ENCODE measurements at regions not wholly inside any gene's neighbourhood (a gene's known extent, or its start where the extent isn't known, plus 50 kb on each side); places are given as distances from the start of the nearest gene placed in this dataset.
A peak's percentile ranks its signal among the peaks of the same experiment; 100 is the strongest.

DNA sequence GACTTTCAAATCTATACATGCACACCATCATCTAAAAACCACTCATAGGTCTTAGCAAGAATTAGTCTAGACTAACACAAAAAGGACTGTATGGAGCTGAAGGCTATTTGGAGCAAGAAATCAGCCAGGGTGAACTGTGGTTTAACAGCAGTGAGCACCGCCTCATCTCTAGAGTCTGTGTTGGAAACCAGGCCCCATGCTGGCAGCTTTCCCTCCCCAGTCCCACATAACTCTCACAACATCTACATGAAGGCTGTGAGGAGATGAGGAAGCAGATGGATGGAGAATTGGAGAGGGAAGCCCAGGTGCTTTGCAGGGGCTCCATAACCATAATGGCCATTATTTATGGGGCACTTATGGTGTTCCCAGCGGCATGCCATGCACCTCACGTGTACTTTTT lies 133.2 kb upstream of the TOPAZ1 start:
- Mint-ChIP-seq H3K27me3 (ENCODE audit: low read depth) (peaks cover 32% of the 10 kb centered on the region), H3K36me3 (ENCODE audit: insufficient read depth in 2 of 2) (no peaks in the 10 kb centered on the region), H3K4me1 (ENCODE audit: low read depth) (peaks cover 14% of the 10 kb centered on the region), H3K4me3 (no peak overlapping the region), H3K9me3 (no peaks in the 10 kb centered on the region), H3K27ac (no peak overlapping the region)
- ATAC-seq (replicated peaks in 1 of 2) (no peak), DNase-seq (no peak)

DNA sequence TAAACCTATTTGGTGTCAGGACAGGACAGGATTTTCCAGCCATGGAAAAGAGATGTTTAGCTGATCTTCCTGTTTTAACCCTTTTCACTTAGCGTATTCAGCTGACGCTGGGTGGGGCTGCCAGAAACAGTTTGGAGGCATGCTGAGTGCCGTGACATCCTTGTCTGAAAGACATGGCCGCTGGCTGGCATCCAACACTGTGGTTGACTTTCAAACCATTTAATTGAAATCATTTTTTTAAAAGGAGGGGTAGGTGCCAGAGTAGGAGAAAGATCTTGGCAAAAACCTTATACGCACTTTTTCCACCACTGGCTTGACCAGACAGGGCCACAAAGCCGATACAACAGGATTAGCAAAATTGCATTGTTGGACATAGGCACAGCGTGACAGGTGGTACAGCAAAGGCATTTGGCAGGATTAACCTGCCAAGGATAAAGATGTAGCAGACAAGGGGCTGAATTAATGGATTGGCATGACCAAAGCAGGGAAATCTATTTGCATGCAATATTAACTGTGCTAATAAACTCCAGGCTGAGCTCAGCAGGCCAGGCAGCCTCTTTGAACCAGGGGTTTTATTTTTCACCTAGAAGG lies 131.8 kb upstream of the TOPAZ1 start:
- no peak for ATAC-seq (replicated peaks in 1 of 2)
- Mint-ChIP-seq H3K4me1 (ENCODE audit: low read depth) (peaks cover 10% of the 10 kb centered on the region), H3K4me3 (no peak overlapping the region), H3K36me3 (ENCODE audit: insufficient read depth in 2 of 2) (no peaks in the 10 kb centered on the region), H3K27ac (no peak overlapping the region), H3K27me3 (ENCODE audit: low read depth) (peaks cover 28% of the 10 kb centered on the region), H3K9me3 (no peaks in the 10 kb centered on the region)
- DNase-seq, result no peak

DNA sequence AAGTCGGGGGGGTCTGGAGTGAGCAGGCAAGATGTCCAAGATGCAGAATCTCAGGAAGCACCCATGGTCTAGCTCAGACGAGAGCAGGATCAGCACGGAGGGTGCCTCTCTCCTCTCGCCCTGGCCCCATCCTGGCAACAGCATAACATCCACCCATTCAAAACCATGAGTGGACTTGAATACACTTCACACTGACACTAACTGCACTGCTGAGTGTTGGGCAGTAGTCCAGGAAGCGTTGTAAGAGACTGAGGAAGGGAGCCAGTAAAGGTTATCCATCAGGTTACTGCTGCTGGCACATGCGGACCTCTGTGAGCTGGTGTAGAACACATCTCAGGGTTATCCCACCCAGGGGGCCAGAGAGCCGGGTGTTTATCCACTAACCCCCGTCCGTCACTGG lies 131.0 kb upstream of the TOPAZ1 start:
- Mint-ChIP-seq H3K4me1 (ENCODE audit: low read depth) (peaks cover 3% of the 10 kb centered on the region), H3K27ac (no peak overlapping the region), H3K4me3 (no peak overlapping the region), H3K9me3 (no peaks in the 10 kb centered on the region), H3K27me3 (ENCODE audit: low read depth) (peaks cover 26% of the 10 kb centered on the region), H3K36me3 (ENCODE audit: insufficient read depth in 2 of 2) (no peaks in the 10 kb centered on the region)
- no peak for ATAC-seq (replicated peaks in 1 of 2)
- DNase-seq, result no peak

DNA sequence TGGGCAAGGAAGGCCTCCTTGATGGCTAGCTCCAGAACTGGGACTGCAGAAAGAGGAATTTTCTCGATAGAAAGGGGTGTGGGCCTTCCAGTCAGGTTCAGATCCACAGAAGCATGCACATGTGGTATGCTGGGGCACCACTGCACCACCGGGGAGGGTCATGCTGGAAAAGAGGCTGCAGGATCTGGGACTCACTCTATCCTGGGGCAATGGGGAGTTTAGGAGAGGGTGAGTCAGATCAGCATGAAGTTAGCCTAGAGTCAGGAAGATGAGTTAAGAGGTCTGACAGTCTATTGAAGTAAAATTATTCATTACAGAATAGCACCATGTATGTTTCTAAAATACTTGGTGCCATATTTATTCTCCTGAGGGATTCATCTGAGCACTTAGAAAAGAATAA lies 130.2 kb upstream of the TOPAZ1 start:
- no peaks in the 10 kb centered on the region for H3K4me1 Mint-ChIP-seq (ENCODE audit: low read depth)
- H3K27ac Mint-ChIP-seq, result no peak overlapping the region
- DNase-seq (no peak), ATAC-seq (replicated peaks in 1 of 2) (no peak)
- H3K4me3 Mint-ChIP-seq, result no peak overlapping the region
- H3K36me3 Mint-ChIP-seq (ENCODE audit: insufficient read depth in 2 of 2), result no peaks in the 10 kb centered on the region
- H3K27me3 Mint-ChIP-seq (ENCODE audit: low read depth), result peaks cover 35% of the 10 kb centered on the region
- H3K9me3 Mint-ChIP-seq, result no peaks in the 10 kb centered on the region

DNA sequence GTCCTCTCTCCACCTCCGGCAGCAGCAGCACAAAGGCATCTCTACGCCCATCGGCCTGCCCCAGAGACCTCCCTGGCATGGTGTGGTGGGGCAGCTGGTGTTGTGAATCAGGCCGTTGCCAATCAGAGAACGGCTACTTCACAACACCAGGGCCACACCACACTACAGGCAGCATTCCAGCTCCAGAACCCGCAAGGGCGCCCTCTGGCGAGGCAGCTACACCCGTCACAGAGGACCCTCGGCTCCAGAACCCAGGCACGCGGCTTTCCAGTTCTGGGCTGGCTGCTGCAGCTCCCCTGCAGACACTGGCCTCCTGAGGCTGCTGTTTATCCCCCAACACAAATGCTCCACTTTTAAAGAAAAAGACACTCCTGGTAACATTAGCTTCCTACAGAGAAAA lies 127.5 kb upstream of the TOPAZ1 start:
- Mint-ChIP-seq H3K36me3 (ENCODE audit: insufficient read depth in 2 of 2) (no peaks in the 10 kb centered on the region), H3K27me3 (ENCODE audit: low read depth) (peaks cover 29% of the 10 kb centered on the region), H3K4me3 (no peak overlapping the region), H3K27ac (no peak overlapping the region), H3K9me3 (no peaks in the 10 kb centered on the region), H3K4me1 (ENCODE audit: low read depth) (no peaks in the 10 kb centered on the region)
- ATAC-seq (replicated peaks in 1 of 2), result peak; percentile 36 to 40
- DNase-seq, result peak; percentile 37 to 41

DNA sequence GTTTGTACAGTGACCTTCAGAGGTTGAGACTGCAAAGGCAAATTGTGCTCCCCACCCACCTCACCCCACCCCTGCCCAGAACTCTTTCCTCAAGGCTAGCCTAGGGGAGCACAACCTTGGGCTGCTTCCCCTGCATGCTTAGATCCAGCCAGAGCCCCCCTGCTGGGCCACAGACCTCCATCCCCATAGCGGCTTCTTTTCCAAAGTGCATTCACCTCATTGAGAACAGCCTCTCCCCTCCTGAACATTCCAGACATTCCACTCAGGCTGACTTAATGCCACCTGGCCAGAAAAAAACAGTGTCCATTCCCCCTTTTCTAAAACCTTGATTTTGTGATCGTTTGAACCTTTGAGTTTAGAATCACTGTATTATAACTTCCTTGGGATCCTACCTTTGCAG lies 124.4 kb upstream of the TOPAZ1 start:
- Mint-ChIP-seq H3K36me3 (ENCODE audit: insufficient read depth in 2 of 2) (no peaks in the 10 kb centered on the region), H3K4me1 (ENCODE audit: low read depth) (no peaks in the 10 kb centered on the region), H3K9me3 (no peaks in the 10 kb centered on the region), H3K27me3 (ENCODE audit: low read depth) (peaks cover 29% of the 10 kb centered on the region), H3K4me3 (no peak overlapping the region), H3K27ac (no peak overlapping the region)
- no peak for DNase-seq
- ATAC-seq (replicated peaks in 1 of 2), result no peak

DNA sequence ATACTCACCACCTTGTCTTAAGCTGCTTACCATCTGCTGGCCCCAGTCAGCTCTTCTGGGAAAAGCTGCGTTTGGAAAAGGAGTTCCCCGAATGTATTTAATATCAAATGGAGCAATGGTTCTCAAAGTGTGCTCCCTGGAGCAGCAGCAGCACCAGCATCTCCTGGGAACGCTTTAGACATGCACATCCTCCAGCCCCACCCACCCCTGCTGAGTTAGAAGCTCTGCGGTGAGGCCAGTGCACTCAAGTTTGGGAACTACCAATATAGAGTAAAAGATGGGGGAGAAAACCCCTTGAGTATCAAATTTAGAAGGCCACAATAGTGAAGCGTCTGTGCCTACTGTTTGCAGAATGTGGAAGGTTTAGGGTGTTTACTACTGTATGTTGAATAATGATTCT lies 124.0 kb upstream of the TOPAZ1 start:
- Mint-ChIP-seq H3K36me3 (ENCODE audit: insufficient read depth in 2 of 2) (no peaks in the 10 kb centered on the region), H3K9me3 (no peaks in the 10 kb centered on the region), H3K4me3 (no peak overlapping the region), H3K4me1 (ENCODE audit: low read depth) (no peaks in the 10 kb centered on the region), H3K27me3 (ENCODE audit: low read depth) (peaks cover 29% of the 10 kb centered on the region), H3K27ac (no peak overlapping the region)
- ATAC-seq (replicated peaks in 1 of 2) (no peak), DNase-seq (no peak)

DNA sequence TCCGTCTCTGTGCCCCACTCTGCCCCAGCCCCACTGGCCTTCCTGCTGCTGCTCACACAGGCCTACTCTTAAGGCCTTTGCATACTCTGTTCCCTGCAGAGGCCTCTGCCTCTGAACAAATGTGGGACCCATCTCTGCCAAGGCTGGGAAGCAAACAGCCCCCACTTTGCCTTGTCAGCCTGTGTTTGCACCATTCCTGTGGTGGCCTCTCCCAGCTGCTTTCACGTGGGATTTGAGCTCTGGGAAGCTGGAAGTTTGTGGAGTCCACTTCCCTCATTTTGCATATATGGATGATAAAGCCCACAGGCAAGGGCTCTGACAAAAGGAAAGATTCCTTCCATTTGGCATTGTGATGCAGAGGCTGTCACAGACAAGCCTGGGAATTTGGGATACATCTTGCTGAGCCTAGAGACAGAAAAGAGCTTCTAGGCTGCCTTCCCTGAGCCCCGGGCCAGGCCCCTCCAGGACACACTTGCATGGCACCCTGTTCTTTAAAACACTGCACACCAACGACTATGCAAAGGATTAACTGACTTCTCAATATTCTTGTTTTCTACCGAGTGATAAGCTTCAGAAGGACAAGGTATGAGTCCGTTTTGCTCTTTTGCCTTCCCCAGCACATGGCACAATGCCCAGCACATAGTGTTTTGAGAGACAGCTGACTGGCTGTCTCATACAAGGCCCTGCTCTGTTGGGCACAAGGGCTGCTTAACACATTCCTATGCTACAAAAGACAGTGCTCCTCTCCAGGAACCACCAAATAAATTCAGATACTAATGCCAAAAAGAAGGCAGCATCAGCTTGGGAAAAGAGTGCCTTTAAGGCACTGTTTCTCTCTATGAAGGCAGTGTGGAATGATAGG lies 120.7 kb upstream of the TOPAZ1 start:
- no peaks in the 10 kb centered on the region for H3K9me3 Mint-ChIP-seq
- no peak overlapping the region for H3K4me3 Mint-ChIP-seq
- H3K27ac Mint-ChIP-seq, result no peak overlapping the region
- ATAC-seq (replicated peaks in 1 of 2), result no peak
- no peaks in the 10 kb centered on the region for H3K4me1 Mint-ChIP-seq (ENCODE audit: low read depth)
- peaks cover 15% of the 10 kb centered on the region for H3K27me3 Mint-ChIP-seq (ENCODE audit: low read depth)
- no peak for DNase-seq
- H3K36me3 Mint-ChIP-seq (ENCODE audit: insufficient read depth in 2 of 2), result no peaks in the 10 kb centered on the region

DNA sequence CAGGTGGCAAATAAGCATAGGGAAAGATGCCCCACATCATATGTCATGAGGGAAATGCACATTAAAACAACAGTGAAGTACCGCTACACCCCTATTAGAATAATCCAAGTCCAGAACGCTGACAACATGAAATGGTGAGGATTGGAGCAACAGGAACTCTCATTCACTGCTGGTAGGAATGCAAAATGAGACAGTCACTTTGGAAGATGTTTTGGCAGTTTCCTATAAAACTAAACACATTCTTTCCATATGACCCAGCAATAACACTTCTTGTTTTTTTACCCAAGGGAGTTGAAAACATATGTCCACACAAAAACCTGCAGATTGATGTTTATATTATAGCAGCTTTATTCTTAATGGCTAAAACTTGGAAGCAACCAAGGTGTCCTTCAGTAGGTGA lies 116.4 kb upstream of the TOPAZ1 start:
- DNase-seq (no peak), ATAC-seq (replicated peaks in 1 of 2) (no peak)
- Mint-ChIP-seq H3K4me3 (no peak overlapping the region), H3K4me1 (ENCODE audit: low read depth) (no peaks in the 10 kb centered on the region), H3K36me3 (ENCODE audit: insufficient read depth in 2 of 2) (no peaks in the 10 kb centered on the region), H3K27ac (no peak overlapping the region), H3K9me3 (no peaks in the 10 kb centered on the region), H3K27me3 (ENCODE audit: low read depth) (no peaks in the 10 kb centered on the region)

DNA sequence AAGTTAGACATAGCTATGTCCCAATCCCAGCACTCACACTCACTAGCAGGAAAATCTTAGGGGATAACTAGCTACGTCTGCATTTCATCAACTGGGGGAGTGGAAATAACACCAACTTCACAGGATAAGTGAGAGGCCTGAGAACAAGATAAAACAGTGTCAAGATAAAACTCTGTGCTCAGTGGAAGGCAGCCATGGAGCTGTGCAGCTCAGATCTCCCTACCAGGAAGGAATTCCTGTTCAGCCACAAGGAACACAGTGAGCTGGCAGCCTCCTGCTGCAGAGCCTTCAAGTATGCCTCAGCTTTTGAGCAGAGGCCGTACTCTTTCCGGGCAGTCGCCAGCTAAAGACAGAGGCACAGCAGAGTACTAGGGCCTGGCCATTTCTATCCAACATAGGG lies 115.8 kb upstream of the TOPAZ1 start:
- no peak for ATAC-seq (replicated peaks in 1 of 2)
- Mint-ChIP-seq H3K36me3 (ENCODE audit: insufficient read depth in 2 of 2) (no peaks in the 10 kb centered on the region), H3K27ac (no peak overlapping the region), H3K4me3 (no peak overlapping the region), H3K4me1 (ENCODE audit: low read depth) (no peaks in the 10 kb centered on the region), H3K27me3 (ENCODE audit: low read depth) (no peaks in the 10 kb centered on the region), H3K9me3 (no peaks in the 10 kb centered on the region)
- DNase-seq, result no peak

DNA sequence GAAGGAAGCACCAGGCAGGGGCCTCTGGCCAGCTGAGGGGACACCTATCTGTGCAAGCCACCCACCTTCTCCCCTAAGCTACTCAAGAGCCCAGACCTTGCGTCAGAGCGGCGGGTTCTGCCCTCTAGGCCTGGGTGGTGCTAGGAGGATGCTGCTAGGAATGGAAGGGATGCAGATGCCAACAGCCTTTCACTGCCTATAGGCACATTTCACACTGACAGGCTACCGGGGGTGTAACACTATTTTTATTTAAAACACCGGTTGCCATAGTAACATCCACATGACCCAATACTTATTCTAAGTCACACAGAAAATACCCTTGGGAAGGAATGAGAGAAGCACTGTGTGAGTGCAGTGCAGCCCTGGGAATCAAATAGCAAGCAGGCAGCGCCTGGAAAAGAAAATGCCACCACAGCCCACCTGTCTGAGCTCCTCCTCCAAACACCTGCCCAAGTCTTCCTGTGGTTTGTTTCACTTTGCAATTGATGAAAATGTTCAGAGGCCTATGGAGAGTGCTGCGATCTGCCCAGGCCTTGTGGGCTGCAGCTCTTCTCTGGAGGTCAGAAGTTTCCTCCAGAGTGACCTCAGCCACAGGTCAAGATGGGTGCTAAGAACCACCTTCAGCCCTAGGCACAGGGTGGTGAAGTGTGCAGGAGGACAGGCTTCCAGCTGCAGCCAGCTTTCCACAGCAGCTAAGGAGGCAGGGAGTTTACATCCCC lies 113.5 kb upstream of the TOPAZ1 start:
- H3K27me3 Mint-ChIP-seq (ENCODE audit: low read depth), result peaks cover 5% of the 10 kb centered on the region
- H3K4me1 Mint-ChIP-seq (ENCODE audit: low read depth), result no peaks in the 10 kb centered on the region
- ATAC-seq (replicated peaks in 1 of 2), result no peak
- no peaks in the 10 kb centered on the region for H3K36me3 Mint-ChIP-seq (ENCODE audit: insufficient read depth in 2 of 2)
- DNase-seq, result no peak
- H3K27ac Mint-ChIP-seq, result no peak overlapping the region
- H3K9me3 Mint-ChIP-seq, result no peaks in the 10 kb centered on the region
- H3K4me3 Mint-ChIP-seq, result no peak overlapping the region

DNA sequence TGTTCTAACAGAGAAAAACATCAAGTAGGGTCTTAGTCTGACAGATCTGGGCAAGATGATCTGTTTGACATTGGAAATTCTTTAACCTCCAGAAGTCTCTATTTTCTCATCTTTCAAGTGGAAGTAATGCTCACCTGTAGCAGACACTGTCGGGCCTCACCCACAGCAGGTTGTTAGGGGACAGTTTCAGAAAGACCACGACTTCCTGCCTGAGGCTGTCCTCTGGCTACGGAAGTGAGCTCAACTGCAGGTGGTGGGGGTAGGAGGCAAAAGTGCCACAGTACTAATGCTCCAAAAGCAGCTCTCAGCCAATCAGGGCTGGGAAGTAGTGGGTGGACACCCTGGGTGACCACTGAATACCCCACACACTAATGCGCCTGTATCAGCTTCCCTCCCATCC lies 111.4 kb upstream of the TOPAZ1 start:
- no peaks in the 10 kb centered on the region for H3K36me3 Mint-ChIP-seq (ENCODE audit: insufficient read depth in 2 of 2)
- H3K4me3 Mint-ChIP-seq, result no peak overlapping the region
- H3K27ac Mint-ChIP-seq, result no peak overlapping the region
- ATAC-seq (replicated peaks in 1 of 2), result peak in 1 of 2 donors; percentile 47
- no peaks in the 10 kb centered on the region for H3K9me3 Mint-ChIP-seq
- peak; percentile 1 to 11 for DNase-seq
- no peaks in the 10 kb centered on the region for H3K4me1 Mint-ChIP-seq (ENCODE audit: low read depth)
- peaks cover 14% of the 10 kb centered on the region for H3K27me3 Mint-ChIP-seq (ENCODE audit: low read depth)

DNA sequence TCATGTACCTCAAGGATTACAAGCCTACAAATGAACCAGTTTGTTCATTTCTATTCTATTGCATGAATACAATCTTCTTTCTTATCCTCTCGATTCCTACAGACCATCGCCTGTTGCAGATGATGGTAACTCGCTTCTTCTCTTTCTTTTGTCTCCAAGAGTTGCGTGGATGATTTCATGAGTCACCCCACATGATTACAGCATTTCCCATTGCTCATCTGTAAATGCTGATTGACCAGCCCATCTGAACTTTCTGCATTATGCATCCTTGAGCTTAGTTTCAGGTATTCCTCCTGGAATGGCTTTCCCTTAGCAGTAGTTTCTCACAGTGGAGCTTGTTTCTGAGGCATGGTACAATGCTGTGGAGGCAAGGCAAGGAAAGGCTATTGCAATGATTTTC lies 109.6 kb upstream of the TOPAZ1 start:
- Mint-ChIP-seq H3K4me1 (ENCODE audit: low read depth) (no peaks in the 10 kb centered on the region), H3K36me3 (ENCODE audit: insufficient read depth in 2 of 2) (no peaks in the 10 kb centered on the region)
- no peak for ATAC-seq (replicated peaks in 1 of 2)

More for the DNA sequence above, 109.6 kb upstream of the TOPAZ1 start:
- Mint-ChIP-seq H3K9me3 (no peaks in the 10 kb centered on the region), H3K4me3 (no peak overlapping the region), H3K27me3 (ENCODE audit: low read depth) (peaks cover 14% of the 10 kb centered on the region), H3K27ac (no peak overlapping the region)
- DNase-seq, result no peak

Data from activated T-cell treated with anti-CD3 and anti-CD28 coated beads, Interleukin-2, amount 50 U/mL, for 72 hours (primary cell).